Keratinocyte (primary cell): ENCODE measurements at regions not wholly inside any gene's neighbourhood (a gene's known extent, or its start where the extent isn't known, plus 50 kb on each side); places are given as distances from the start of the nearest gene placed in this dataset.

Experiments
- EZH2 ChIP-seq: IDR thresholded peaks from one replicate; pipeline ENCODE4 v1.6.1; 2012; ENCODE audit warnings: inconsistent platforms, mild to moderate bottlenecking, low read length, moderate library complexity
- TF ChIP-seq, protein P1 (sequence below), 3 experiments: IDR thresholded peaks in 1 of 3; conservative IDR thresholded peaks in 1 of 3; optimal IDR thresholded peaks in 1 of 3; 2 replicates in 2 of 3; 3 replicates in 1 of 3; pipeline versions ENCODE3 to v1.5.1; 2011; ENCODE audit warnings: low read length in 3 of 3, mild to moderate bottlenecking in 3 of 3, moderate library complexity in 2 of 3, control low read depth in 1 of 3, inconsistent platforms in 1 of 3; ENCODE audit not compliant: insufficient read depth in 2 of 3; ENCODE audit errors: extremely low read depth in 1 of 3

DNA sequence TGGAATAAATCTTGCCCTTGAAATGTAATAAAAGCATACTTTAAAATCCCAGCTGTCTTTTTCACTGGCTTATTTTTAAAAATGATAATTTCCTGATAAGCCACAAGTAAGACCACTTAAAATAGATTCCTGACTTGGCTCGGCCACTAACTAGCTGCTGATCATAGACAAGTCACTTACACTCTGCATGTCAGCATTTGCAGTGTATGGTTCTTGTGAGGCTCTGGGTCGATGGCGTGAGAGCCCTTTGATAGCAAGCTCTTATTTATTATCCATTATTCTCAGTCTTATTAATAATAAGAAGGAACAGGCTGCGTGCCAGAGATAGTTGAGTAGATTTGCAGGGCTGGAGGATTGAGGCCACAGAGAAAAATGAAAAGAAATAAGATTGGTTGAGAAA is 110.7 kb upstream of the IL12B start:
- TF ChIP-seq, protein P1, sequence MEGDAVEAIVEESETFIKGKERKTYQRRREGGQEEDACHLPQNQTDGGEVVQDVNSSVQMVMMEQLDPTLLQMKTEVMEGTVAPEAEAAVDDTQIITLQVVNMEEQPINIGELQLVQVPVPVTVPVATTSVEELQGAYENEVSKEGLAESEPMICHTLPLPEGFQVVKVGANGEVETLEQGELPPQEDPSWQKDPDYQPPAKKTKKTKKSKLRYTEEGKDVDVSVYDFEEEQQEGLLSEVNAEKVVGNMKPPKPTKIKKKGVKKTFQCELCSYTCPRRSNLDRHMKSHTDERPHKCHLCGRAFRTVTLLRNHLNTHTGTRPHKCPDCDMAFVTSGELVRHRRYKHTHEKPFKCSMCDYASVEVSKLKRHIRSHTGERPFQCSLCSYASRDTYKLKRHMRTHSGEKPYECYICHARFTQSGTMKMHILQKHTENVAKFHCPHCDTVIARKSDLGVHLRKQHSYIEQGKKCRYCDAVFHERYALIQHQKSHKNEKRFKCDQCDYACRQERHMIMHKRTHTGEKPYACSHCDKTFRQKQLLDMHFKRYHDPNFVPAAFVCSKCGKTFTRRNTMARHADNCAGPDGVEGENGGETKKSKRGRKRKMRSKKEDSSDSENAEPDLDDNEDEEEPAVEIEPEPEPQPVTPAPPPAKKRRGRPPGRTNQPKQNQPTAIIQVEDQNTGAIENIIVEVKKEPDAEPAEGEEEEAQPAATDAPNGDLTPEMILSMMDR (optimal IDR thresholded peaks at IDR 0.05 in 1 of 3, IDR thresholded peaks at IDR 0.05 in 1 of 3, conservative IDR thresholded peaks at IDR 0.05 in 1 of 3; ENCODE audit: extremely low read depth in 1 of 3, insufficient read depth in 2 of 3, low read length in 3 of 3), result no peak
- TF ChIP-seq EZH2, result no peak
